MCF 10A (cell line): ENCODE measurements at regions not wholly inside any gene's neighbourhood (a gene's known extent, or its start where the extent isn't known, plus 50 kb on each side); places are given as distances from the start of the nearest gene placed in this dataset.
"Not testable (repeated sequence)": the region's sequence is repeated elsewhere in the genome, so short reads cannot be mapped to it uniquely, and the experiment has no call there.

Experiments used
- BruUV-seq: library from RNA; stranded (reverse); fragments of 400-500 nt; replicated peaks from 2 replicates; lab custom pipeline; 2021; lab: Mats Ljungman, UMichigan
- CTCF ChIA-PET: fragments of 300-600 bp; sonication (Branson Sonifier 250); formaldehyde crosslinking; extraction: SDS; loops from one replicate; lab custom pipeline; 2021; ENCODE audit warnings: antibody characterized with exemption, inconsistent platforms; lab: Yijun Ruan, JAX
- POLR2A ChIA-PET: fragments of 300-600, 350-650 bp; sonication (Branson Sonifier 250); formaldehyde crosslinking; extraction: SDS; loops from one replicate; lab custom pipeline; 2020; ENCODE audit warnings: antibody characterized with exemption, inconsistent platforms; lab: Yijun Ruan, JAX
- DNase-seq: peaks from one replicate; pipeline ENCODE4 v3.0.0-alpha.2; 2018; ENCODE audit not compliant: unreplicated experiment
- H3K27ac Mint-ChIP-seq: one replicate; pipeline ENCODE4 v1.8.0; 2022; ENCODE audit warnings: mild to moderate bottlenecking, low read depth, mixed read lengths; ENCODE audit not compliant: unreplicated experiment
- H3K27me3 Mint-ChIP-seq: one replicate; pipeline ENCODE4 v1.8.0; 2022; ENCODE audit warnings: mixed read lengths; ENCODE audit not compliant: insufficient read depth, unreplicated experiment
- H3K36me3 Mint-ChIP-seq: one replicate; pipeline ENCODE4 v1.8.0; 2022; ENCODE audit warnings: mild to moderate bottlenecking, moderate library complexity, mixed read lengths; ENCODE audit not compliant: insufficient read depth, unreplicated experiment
- H3K4me1 Mint-ChIP-seq: one replicate; pipeline ENCODE4 v1.8.0; 2022; ENCODE audit warnings: mixed read lengths; ENCODE audit not compliant: insufficient read depth, unreplicated experiment
- H3K4me3 Mint-ChIP-seq: one replicate; pipeline ENCODE4 v1.8.0; 2022; ENCODE audit warnings: mild to moderate bottlenecking, moderate library complexity, mixed read lengths; ENCODE audit not compliant: unreplicated experiment
- H3K9me3 Mint-ChIP-seq: one replicate; pipeline ENCODE4 v1.8.0; 2022; ENCODE audit warnings: mixed read lengths; ENCODE audit not compliant: unreplicated experiment
- intact Hi-C: fragments of 100-400 bp; cut with micrococcal nuclease; formaldehyde crosslinking; loops from 2 replicates; pipeline ENCODE4 v1.14.1; 2022
- TF ChIP-seq, protein P1 (sequence below): fragments of 200-600 bp; IDR thresholded peaks from one replicate; pipeline ENCODE4 v1.8.0; 2022; ENCODE audit warnings: antibody characterized with exemption, mild to moderate bottlenecking; ENCODE audit not compliant: unreplicated experiment

DNA sequence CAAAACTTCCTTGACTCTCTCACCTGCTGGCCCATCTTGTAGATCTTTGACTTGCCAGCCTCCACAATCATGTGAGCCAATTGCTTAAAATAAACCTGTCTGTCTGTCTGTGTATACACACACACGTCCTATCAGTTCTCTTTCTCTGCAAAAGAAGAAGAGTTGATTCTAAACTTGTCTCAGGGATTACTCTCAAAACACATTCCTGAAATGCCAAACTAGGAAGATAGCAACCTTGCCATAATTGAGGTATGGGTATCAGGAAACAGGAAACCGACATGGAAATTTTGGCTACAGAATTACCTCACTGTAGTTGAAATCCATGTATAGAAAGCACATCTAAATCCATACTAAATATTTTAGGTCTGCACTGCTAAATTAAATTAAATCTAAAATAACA, 483.4 kb downstream of the PLK2 start:
- DNase-seq = no peak
- H3K4me3 Mint-ChIP-seq = no peak overlapping the region
- H3K36me3 Mint-ChIP-seq = no peaks in the 10 kb centered on the region
- POLR2A ChIA-PET = no interaction called here
- no peak overlapping the region for H3K27ac Mint-ChIP-seq
- H3K4me1 Mint-ChIP-seq = peaks cover 4% of the 10 kb centered on the region
- intact Hi-C loops = no loop called here
- TF ChIP-seq, protein P1, sequence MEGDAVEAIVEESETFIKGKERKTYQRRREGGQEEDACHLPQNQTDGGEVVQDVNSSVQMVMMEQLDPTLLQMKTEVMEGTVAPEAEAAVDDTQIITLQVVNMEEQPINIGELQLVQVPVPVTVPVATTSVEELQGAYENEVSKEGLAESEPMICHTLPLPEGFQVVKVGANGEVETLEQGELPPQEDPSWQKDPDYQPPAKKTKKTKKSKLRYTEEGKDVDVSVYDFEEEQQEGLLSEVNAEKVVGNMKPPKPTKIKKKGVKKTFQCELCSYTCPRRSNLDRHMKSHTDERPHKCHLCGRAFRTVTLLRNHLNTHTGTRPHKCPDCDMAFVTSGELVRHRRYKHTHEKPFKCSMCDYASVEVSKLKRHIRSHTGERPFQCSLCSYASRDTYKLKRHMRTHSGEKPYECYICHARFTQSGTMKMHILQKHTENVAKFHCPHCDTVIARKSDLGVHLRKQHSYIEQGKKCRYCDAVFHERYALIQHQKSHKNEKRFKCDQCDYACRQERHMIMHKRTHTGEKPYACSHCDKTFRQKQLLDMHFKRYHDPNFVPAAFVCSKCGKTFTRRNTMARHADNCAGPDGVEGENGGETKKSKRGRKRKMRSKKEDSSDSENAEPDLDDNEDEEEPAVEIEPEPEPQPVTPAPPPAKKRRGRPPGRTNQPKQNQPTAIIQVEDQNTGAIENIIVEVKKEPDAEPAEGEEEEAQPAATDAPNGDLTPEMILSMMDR = no peak
- CTCF ChIA-PET = no interaction called here
- no peaks in the 10 kb centered on the region for H3K9me3 Mint-ChIP-seq
- H3K27me3 Mint-ChIP-seq = no peaks in the 10 kb centered on the region
- no TSS peak for BruUV-seq

DNA sequence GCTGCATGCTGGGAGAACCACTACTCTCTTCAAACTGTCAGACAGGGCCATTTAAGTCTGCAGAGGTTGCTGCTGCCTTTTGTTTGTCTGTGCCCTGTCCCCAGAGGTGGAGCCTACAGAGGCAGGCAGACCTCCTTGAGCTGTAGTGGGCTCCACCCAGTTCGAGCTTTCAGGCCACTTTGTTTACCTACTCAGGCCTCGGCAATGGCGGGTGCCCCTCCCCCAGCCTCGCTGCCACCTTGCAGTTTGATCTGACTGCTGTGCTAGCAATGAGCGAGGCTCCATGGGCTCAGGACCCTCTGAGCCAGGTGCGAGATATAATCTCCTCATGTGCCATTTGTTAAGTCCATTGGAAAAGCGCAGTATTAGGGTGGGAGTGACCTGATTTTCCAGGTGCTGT, 487.8 kb downstream of the PLK2 start:
- H3K27ac Mint-ChIP-seq, intact Hi-C loops, H3K4me1 Mint-ChIP-seq, H3K27me3 Mint-ChIP-seq, BruUV-seq, POLR2A ChIA-PET, CTCF ChIA-PET, H3K9me3 Mint-ChIP-seq, H3K4me3 Mint-ChIP-seq, DNase-seq, H3K36me3 Mint-ChIP-seq: not testable (repeated sequence)

DNA sequence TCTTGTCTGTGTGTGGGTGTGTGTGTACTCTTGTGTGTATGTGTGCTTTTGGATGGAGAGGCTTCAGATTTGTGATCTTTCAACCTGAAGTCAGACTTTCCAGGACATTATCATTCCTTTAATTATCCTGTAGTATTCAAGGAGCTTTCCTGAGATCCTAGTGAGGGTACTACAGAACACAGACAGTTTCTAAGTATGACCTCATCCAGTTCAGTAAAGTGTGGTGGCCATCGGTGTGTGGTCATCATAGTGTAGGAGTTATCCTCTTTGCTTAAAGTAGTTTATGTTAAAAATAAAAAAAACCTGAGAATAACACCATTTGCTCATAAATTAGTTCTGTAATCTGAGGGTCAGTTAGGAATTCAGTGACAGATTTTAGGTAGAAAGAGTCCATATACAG, 478.0 kb upstream of the ACTBL2 start:
- no peaks in the 10 kb centered on the region for H3K4me1 Mint-ChIP-seq
- DNase-seq = no peak
- intact Hi-C loops = no loop called here
- H3K4me3 Mint-ChIP-seq = no peak overlapping the region
- H3K27me3 Mint-ChIP-seq = no peaks in the 10 kb centered on the region
- H3K9me3 Mint-ChIP-seq = peaks cover 12% of the 10 kb centered on the region
- BruUV-seq = no TSS peak
- POLR2A ChIA-PET = no interaction called here
- no peak overlapping the region for H3K27ac Mint-ChIP-seq
- CTCF ChIA-PET = no interaction called here
- TF ChIP-seq, protein P1 = no peak
- H3K36me3 Mint-ChIP-seq = no peaks in the 10 kb centered on the region

DNA sequence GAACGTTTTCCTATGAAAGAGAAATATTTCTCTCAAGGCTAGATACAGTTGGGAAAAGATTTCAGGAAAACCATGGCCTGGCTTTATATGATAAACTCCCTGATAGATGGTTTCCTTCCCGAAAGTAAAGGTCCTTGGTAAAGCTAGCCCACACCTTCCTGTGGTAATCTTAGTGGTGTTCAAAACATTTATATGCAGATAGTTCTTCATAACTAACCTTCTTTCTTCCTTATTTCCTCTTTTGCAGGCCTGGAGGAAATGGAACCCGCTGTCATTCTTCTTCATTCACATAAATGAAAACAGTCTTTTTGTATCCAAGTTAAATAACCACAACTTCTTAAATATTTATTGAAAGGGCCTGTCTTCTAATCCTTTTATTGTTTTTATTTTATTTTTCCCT, 474.0 kb upstream of the ACTBL2 start:
- Mint-ChIP-seq H3K4me1 (no peaks in the 10 kb centered on the region), H3K27me3 (no peaks in the 10 kb centered on the region), H3K36me3 (no peaks in the 10 kb centered on the region), H3K4me3 (no peak overlapping the region), H3K27ac (no peak overlapping the region), H3K9me3 (peaks cover 1% of the 10 kb centered on the region)
- TF ChIP-seq, protein P1 = no peak
- intact Hi-C loops = no loop called here
- DNase-seq = no peak
- no TSS peak for BruUV-seq
- POLR2A ChIA-PET = interaction anchor here (1.7 kb wide), 1 partner anchor 15 kb away, joined by 4 read pairs; no protein-coding TSS in a partner anchor
- CTCF ChIA-PET = no interaction called here

DNA sequence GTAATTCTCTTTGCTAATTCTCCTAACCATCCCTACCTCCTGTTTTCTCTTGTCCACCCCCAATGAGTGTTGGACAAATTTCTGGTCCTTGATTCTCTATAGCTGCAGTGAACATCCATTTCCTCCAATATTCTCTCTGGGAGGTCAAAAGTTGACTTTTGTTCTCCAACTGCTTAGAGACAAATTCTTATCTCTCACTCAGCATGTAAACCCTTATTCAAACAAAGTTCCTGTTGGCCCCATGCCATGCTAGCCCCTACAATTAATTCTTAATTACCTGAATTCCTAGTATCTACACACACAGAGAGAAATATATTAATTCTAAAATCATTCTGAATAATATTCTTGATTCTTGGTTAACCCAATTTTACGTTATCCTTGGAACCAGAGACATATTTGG, 472.9 kb upstream of the ACTBL2 start:
- intact Hi-C loops = no loop called here
- no peaks in the 10 kb centered on the region for H3K9me3 Mint-ChIP-seq
- DNase-seq = no peak
- no TSS peak for BruUV-seq
- CTCF ChIA-PET = interaction anchor here (0.7 kb wide), 1 partner anchor 25 kb away, joined by 3 read pairs; no protein-coding TSS in a partner anchor
- TF ChIP-seq, protein P1 = no peak
- no peaks in the 10 kb centered on the region for H3K27me3 Mint-ChIP-seq
- no peak overlapping the region for H3K27ac Mint-ChIP-seq
- POLR2A ChIA-PET = interaction anchor here (0.7 kb wide), 1 partner anchor 232 kb away, joined by 3 read pairs; no protein-coding TSS in a partner anchor
- no peaks in the 10 kb centered on the region for H3K36me3 Mint-ChIP-seq
- H3K4me1 Mint-ChIP-seq = no peaks in the 10 kb centered on the region
- H3K4me3 Mint-ChIP-seq = no peak overlapping the region
